ENCODE measurements at regions not wholly inside any gene's neighbourhood (a gene's known extent, or its start where the extent isn't known, plus 50 kb on each side); places are given as distances from the start of the nearest gene placed in this dataset.
A peak's percentile ranks its signal among the peaks of the same experiment; 100 is the strongest.
"Not testable (repeated sequence)": the region's sequence is repeated elsewhere in the genome, so short reads cannot be mapped to it uniquely, and the experiment has no call there.

DNA sequence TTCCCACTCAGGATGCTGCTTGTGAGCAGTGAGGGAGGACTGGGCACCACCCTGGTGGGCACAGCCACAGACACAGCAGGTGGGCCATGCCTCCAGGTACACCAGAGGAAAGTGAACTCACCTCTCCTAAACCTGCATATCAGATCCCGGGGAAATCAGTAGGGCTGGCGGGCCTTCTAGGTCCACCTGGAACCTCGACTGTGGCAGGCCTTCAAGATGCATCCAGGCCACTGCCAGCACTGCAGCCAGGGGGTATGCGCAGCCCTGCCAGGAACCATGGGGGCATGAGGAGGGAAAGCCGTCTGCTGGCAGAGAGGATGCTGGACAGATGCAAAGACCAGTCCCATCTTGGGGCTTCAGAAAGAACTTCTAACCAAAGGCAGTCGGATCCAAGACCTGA, 270.6 kb upstream of the IRX4 start:
- dilution Hi-C loops (cut with MboI; ENCODE audit: extremely low pct_ligation_motif_present, low sequenced_read_pairs) (no loop called here), intact Hi-C loops (cut with micrococcal nuclease) (no loop called here)
- TF ChIP-seq, protein P1, sequence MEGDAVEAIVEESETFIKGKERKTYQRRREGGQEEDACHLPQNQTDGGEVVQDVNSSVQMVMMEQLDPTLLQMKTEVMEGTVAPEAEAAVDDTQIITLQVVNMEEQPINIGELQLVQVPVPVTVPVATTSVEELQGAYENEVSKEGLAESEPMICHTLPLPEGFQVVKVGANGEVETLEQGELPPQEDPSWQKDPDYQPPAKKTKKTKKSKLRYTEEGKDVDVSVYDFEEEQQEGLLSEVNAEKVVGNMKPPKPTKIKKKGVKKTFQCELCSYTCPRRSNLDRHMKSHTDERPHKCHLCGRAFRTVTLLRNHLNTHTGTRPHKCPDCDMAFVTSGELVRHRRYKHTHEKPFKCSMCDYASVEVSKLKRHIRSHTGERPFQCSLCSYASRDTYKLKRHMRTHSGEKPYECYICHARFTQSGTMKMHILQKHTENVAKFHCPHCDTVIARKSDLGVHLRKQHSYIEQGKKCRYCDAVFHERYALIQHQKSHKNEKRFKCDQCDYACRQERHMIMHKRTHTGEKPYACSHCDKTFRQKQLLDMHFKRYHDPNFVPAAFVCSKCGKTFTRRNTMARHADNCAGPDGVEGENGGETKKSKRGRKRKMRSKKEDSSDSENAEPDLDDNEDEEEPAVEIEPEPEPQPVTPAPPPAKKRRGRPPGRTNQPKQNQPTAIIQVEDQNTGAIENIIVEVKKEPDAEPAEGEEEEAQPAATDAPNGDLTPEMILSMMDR (IDR thresholded peaks at IDR 0.05; ENCODE audit: extremely low read depth in 1 of 2, insufficient read depth in 1 of 2, low read depth in 1 of 2, low read length in 2 of 2): no peak
- TF ChIP-seq GATA2 (IDR thresholded peaks at IDR 0.05; ENCODE audit: insufficient read depth, insufficient read length, low read depth, low read length): no peak
- no peak for TF ChIP-seq POLR2A (IDR thresholded peaks at IDR 0.05; ENCODE audit: low read depth, low read length)
- Histone ChIP-seq H4K20me1 (replicated peaks; ENCODE audit: control insufficient read depth, extremely low read depth, insufficient read depth, low read length) (no peaks in the 10 kb centered on the region), H3K9me1 (replicated peaks; ENCODE audit: control insufficient read depth, extremely low read depth, insufficient read depth, low read length) (no peaks in the 10 kb centered on the region), H3K4me3 (replicated peaks in 1 of 3; ENCODE audit: insufficient read depth in 1 of 3, low read depth in 1 of 3, low read length in 3 of 3) (no peak overlapping the region), H3K36me3 (ENCODE audit: control insufficient read depth in 2 of 2, extremely low read depth in 1 of 2, insufficient read depth in 2 of 2, low read length in 2 of 2) (no peaks in the 10 kb centered on the region), H3K9ac (replicated peaks; ENCODE audit: extremely low read depth, insufficient read depth, low read length) (no peak overlapping the region), H3K9me3 (replicated peaks; ENCODE audit: control insufficient read depth, insufficient read depth, low read length) (no peaks in the 10 kb centered on the region), H3K79me2 (ENCODE audit: control insufficient read depth, insufficient read depth, low read length) (no peaks in the 10 kb centered on the region), H3K27me3 (ENCODE audit: control insufficient read depth in 2 of 2, insufficient read depth in 2 of 2, low read length in 2 of 2) (no peaks in the 10 kb centered on the region), H2AFZ (ENCODE audit: low read depth, low read length) (no peak overlapping the region), H3K4me1 (ENCODE audit: control insufficient read depth, extremely low read depth, insufficient read depth, low read length) (no peaks in the 10 kb centered on the region), H3K4me2 (ENCODE audit: insufficient read depth, low read length) (no peak overlapping the region), H3K27ac (ENCODE audit: insufficient read depth, low read depth, low read length) (no peak overlapping the region)
- ChIA-PET POLR2A (no interaction called here), CTCF (no interaction called here)
- no TSS peak for BruUV-seq (replicated peaks)
- DNase-seq (ENCODE audit: low read depth, low spot score): no peak
- FAIRE-seq: no peak

DNA sequence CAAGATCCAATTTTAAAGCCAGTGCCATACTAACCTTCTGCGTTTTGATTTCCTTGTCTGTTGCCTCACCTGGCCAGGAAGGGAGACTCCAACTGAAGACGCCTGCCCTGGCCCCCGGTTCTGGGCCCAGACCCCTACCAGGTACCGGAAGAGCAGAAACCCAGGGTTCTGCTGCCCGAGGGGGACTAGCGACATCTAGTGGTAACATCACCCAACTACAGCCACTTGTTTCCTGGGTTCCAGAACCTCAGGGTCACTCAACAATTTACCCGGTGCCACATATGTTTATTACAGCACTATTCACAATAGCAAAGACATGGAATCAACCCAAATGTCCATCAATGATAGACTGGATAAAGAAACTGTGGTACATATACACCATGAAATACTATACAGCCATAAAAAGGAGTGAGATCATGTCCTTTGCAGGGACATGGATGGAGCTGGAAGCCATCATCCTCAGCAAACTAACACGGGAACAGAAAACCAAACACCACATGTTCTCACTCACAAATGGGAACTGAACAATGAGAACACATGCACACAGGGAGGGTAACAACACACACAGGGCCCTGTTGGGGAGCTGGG, 268.7 kb upstream of the IRX4 start:
- intact Hi-C loops (cut with micrococcal nuclease); H3K4me3 ChIP-seq (replicated peaks in 1 of 3; ENCODE audit: insufficient read depth in 1 of 3, low read depth in 1 of 3, low read length in 3 of 3); dilution Hi-C loops (cut with MboI; ENCODE audit: extremely low pct_ligation_motif_present, low sequenced_read_pairs); H3K27ac ChIP-seq (ENCODE audit: insufficient read depth, low read depth, low read length); H3K9ac ChIP-seq (replicated peaks; ENCODE audit: extremely low read depth, insufficient read depth, low read length); H3K27me3 ChIP-seq (ENCODE audit: control insufficient read depth in 2 of 2, insufficient read depth in 2 of 2, low read length in 2 of 2); POLR2A ChIA-PET; CTCF ChIA-PET; H3K9me1 ChIP-seq (replicated peaks; ENCODE audit: control insufficient read depth, extremely low read depth, insufficient read depth, low read length); H4K20me1 ChIP-seq (replicated peaks; ENCODE audit: control insufficient read depth, extremely low read depth, insufficient read depth, low read length); H3K79me2 ChIP-seq (ENCODE audit: control insufficient read depth, insufficient read depth, low read length); BruUV-seq (replicated peaks); H2AFZ ChIP-seq (ENCODE audit: low read depth, low read length); DNase-seq (ENCODE audit: low read depth, low spot score); H3K9me3 ChIP-seq (replicated peaks; ENCODE audit: control insufficient read depth, insufficient read depth, low read length); H3K36me3 ChIP-seq (ENCODE audit: control insufficient read depth in 2 of 2, extremely low read depth in 1 of 2, insufficient read depth in 2 of 2, low read length in 2 of 2); H3K4me1 ChIP-seq (ENCODE audit: control insufficient read depth, extremely low read depth, insufficient read depth, low read length); FAIRE-seq; H3K4me2 ChIP-seq (ENCODE audit: insufficient read depth, low read length): not testable (repeated sequence)
- TF ChIP-seq, protein P1 (IDR thresholded peaks at IDR 0.05; ENCODE audit: extremely low read depth in 1 of 2, insufficient read depth in 1 of 2, low read depth in 1 of 2, low read length in 2 of 2): peak in 1 of 2 donors; percentile 17

Data from endothelial cell of umbilical vein (primary cell).